Stimulated activated CD4-positive, alpha-beta T cell treated with anti-CD3 and anti-CD28 coated beads, Interleukin-1b, Interleukin-23, amount 100 ng/mL, for 24 hours (primary cell): ENCODE measurements at regions not wholly inside any gene's neighbourhood (a gene's known extent, or its start where the extent isn't known, plus 50 kb on each side); places are given as distances from the start of the nearest gene placed in this dataset.
"Not testable (repeated sequence)": the region's sequence is repeated elsewhere in the genome, so short reads cannot be mapped to it uniquely, and the experiment has no call there.

Experiments used
- DNase-seq, 4 experiments: peaks; one replicate each; pipeline ENCODE4 v3.0.0-alpha.2; 2020; ENCODE audit warnings: low read depth in 4 of 4, low spot score in 1 of 4

DNA sequence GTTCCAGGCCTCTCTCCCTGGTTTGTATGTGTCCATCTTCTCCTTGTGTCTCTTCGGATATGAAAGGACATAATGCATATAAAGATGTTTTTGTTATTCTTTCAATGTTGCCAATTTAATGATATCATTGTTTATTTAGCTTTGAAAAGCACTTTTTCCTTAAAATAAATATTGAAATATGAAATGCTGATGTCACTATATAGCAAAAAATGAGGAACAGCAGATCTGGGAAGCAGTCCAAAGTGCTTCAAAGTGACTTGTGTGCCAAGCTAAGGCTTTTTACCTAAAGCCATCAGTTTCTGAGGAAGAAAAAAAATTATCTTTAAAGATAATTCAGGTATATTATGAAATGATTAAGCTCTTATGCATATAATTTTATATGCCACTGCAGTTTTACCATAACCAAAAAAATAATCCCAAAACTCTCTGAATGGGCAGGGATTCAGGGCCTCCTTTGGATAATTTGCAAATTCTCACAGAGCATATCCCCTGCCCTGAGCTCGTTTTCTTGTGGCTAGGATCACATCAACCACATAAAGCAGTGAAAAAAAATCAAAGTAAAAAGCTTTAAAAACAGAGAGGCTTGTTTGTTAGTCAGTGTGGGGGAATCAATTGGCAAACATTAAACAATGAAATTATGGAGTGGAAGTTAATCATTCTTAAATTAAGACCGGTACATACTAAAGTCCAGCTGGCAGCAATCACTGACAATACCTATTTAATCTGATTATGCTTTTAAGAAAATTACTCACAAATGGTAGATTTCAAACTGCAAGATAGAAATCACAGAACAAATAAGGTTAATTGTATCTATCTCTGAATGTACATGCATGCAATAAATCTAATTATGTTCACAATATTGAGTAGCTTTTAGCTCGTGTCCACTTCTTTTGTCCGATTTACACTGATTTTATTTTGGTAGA is 1027.9 kb upstream of the ADGRB3 start:
- no peak for DNase-seq

DNA sequence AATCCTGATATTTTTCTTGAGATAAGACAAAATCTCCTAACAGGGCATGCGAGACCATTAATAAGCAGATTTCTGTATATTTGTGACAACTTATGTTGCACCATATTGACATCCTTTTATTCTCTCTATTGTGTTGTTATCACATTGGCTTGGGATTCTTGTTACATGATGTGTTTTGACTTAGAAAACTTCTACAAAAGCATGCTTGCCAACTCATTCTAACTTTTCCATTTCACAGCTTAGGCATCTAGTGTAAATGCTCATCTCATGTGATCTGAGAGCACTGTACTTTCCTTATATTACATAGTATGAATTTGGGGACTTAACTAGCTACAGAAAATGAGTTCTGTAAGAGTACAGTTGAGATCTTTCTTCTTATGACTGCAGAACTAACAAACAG is 1040.7 kb upstream of the ADGRB3 start:
- DNase-seq = no peak

DNA sequence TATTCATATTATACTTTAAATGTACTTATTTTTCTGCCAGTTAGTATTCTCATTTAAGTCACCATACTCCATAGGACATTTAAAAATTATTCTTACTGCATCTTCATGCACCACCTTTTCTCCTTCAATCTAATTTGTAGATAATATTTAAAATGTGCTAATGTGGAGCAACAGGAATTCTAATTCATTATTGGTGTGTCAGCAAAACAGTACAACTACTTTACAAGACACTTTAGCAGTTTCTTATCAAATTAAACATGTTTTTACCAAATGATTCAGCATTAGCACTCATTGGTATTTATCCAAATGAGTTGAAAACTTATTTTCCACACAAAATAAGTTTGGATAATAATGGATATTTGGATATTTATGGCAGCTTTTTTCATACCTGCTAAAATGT is 1041.8 kb upstream of the ADGRB3 start:
- DNase-seq = no peak

DNA sequence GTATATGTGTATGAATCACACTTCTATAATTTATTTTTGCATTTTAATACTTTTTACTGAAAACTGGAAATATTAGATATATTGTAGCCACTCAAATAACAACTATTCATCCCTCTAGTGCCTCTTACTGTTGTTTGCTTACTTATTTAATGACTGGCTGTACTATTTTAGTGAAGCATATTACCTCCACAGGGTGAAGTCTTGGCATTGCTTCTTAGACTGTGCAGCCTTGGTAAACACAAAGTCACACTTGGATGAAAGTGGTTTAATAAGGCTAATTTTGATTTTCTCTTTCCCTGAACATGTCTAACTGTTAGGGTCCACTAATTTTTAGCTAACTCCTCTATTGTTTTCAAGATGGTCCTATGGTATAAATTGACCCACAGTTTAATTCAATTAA is 1043.2 kb upstream of the ADGRB3 start:
- DNase-seq = no peak

DNA sequence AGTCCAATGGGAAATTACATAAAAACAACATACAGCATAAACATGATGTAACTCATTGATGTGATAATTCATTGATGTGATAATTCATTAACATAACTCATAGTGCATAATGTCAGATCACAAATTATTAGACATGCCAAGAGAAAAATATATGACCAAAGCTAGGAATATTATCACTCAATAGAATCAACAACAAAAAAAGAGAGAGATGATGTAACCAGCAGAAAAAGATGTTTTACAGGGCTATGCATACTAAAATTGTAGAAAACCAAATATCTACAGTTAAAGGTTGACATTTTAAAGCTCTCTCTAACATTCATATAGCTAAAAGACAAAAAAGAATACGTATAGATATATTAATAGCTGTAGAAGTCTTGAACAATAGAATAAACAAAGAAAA is 1067.2 kb upstream of the ADGRB3 start:
- no peak for DNase-seq

DNA sequence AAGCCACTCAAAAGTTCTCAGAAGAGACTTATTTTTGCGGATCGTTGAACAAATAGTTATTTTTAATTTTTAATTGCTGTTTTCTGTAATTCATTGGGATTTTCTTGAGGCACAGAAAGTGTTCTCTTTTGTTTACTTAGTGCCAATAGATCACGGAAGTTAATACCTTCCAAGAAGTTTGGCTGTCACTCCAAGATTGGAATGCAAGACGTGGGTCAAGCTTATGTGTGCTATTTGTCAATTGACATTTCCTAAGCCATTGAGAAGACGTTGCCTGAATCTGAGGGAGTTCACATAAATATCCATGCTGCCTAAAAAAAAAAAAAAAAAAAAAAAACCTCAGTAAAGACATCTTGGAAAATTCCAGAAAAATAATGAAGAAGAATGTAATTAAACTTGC is 1071.4 kb upstream of the ADGRB3 start:
- no peak for DNase-seq

DNA sequence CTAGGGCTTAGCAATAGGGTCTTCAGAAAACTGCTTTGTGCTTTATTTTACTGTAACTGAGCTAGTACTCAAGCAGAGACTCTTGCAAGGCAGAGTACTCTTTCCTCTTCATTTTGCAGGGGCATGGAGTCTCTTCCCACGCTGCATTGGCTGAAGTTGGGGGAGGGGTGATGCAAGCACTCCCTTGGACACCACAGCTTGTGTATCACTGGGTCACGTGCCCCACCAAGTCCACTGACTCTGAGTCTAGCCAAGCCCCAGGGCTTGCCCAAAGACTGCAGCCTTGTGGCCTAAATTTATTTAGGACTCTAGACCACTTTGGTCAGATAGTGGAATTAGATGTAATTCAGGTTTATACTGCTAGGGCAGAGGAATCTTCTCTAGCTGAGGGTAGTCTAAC is 1075.0 kb upstream of the ADGRB3 start:
- no peak for DNase-seq

DNA sequence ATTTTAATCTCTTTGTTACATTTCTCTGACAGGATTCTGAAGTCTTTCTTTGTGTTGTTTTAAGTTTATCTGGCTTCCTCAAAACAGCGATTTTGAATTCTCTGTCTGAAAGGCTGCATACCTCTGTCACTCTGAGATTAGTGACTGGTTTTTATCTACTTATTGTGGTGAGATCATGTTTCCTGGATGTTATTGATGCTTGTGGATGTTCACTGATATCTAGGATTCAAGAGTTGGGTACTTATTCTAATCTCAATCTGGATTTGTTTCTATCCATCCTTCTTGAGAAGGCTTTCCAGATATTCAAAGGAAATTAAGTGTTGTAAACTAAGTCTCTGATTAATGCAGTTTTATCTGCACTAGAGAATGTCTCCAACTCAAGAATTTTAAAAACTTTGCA is 1076.1 kb upstream of the ADGRB3 start:
- DNase-seq = no peak

DNA sequence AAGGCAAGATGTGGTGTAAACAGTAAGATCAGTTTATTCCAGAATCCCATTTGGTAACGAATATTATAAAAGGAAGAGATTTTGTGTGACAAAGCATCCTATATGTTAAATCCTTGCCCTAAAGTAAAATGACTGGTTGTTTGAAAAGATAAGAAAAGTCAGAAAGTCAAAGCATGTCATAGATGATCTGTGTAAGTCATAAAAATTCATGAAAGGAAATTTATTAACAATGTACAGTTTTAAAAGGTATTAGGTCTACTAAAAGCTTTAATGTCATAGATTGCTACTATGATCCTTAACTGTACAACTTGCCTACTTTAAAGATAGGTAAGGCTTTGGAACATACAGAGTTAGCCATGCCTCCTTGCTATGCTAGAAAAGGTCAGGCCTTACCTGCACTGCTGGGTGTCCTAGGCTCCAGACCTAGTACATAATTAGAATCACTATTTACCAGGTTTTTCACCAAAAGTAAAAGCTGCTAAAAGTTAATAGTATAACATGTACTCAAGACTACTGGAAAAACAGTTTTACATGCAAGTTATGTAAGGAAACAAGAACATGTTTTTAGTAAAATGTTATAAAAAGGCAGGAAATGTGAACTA is 1090.1 kb upstream of the ADGRB3 start:
- no peak for DNase-seq

DNA sequence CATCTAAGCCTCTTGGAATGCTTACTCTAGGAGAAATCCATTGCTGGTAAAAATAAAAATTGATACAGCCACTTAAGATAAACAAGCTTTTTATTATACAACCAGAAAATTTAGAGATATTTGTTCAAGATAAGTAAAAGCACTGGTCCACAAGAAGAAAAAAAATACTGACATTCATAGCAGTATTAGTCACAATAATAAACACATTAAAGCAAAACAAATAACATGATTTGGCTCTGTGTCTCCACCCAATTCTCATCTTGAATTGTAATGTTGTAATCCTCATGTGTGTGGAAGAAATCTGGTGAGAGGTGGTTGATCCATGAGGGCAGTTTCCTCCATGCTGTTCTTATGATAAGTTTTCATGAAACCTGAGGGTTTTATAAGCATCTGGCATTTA is 1093.5 kb upstream of the ADGRB3 start:
- DNase-seq = no peak

DNA sequence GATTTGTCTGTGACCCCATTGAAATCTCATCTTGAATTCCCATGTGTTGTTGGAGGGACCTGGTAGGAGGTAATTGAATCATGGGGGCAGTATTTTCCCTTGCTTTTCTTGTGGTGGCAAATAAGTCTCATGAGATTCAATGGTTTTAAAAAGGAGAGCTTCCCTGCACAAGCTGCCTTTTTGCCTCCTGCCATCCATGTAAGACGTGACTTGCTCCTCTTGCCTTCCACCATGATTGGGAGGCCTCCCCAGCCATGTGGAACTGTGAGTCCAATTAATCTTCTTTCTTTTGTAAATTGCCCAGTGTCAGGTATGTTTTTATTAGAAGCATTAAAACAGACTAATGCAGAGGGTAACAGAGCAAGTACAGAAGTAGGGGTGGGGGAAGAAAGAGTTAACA is 1097.0 kb upstream of the ADGRB3 start:
- no peak for DNase-seq

DNA sequence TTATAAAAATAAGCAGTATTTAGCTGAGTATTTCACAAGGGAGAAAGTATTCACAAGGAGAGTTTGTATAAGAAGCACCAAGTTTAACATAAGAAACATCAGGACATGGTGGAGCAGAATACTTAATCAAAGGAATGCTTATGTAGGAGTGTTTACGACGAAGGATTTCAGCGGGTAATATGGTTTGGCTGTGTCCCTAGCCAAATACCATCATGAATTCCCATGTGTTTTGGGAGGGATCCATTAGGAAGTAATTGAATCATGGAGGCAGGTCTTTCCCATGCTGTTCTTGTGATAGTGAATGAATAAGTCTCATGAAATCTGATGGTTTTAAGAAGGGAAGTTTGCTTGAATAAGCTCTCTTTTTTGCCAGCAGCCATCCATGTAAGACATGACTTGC is 1099.1 kb upstream of the ADGRB3 start:
- DNase-seq = no peak

DNA sequence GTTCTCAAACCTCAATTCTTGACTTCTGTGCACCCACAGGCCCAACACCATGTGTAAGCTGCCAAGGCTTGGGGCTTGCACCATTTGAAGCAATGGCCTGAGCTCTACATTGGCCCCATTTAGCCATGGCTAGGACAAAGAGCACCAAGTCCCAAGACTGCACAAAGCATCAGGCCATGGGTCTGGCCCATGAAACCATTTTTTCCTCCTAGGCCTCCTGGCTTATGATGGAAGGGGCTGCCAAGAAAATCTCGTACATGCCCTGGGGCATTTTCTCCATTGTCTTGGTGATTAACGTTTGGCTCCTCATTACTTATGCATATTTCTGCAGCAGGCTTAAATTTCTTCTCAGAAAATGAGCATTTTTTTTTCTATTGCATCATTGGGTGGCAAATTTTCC is 1128.7 kb upstream of the ADGRB3 start:
- no peak for DNase-seq

DNA sequence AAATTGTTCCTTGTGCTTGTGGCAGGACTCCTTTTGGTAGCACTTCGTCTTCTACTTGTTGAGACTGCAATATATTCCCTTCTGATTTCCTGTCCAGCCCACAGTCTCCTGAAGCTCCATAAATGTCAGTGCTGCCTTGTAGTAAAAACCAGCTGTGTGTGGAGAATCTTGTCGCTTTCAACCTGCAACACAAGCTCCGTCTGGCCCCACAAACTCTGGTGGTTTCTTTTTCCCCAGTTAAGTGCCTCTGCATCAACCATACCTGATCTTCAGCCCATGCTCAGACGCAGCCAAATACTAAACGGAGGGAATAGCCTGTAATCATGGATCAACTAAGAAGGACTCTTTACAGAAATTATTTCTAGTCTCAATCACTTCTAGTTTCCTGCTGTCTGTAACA is 1133.3 kb upstream of the ADGRB3 start:
- no peak for DNase-seq

DNA sequence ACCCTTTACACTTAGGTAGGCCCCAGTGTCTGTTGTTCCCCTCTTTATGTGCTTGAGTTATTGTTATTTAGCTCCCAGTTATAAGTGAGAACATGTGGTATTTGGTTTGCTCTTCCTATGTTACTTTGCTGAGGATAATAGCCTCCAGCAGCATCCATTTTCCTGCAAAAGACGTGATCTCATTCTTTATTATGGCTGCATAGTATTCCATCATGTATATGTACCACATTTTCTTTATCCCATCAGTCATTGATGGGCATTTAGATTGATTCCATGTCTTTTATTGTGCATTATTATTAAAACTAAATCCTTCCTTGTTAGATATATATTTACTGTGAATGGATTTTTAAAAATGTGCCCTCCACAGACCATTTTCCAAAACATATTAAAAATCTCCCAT is 1137.3 kb upstream of the ADGRB3 start:
- DNase-seq = no peak

DNA sequence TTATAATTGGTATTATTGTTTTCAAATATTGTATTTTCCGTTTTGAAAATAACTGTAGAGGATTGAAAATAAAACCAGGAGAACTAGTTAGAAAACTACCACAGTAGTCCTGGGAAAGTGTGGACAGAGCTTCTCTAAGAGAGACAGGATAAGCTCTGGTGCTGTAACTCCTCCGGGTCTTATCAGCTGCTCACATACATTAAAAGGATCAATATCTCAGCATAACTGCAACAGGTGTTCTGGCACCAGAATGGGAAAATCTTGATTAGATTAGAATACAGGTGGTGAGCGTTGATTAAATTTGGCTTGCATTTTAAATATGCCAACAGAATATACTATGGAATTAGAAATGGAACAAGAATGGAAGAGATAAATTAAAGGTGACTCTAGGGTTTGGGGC is 1138.9 kb upstream of the ADGRB3 start:
- no peak for DNase-seq

DNA sequence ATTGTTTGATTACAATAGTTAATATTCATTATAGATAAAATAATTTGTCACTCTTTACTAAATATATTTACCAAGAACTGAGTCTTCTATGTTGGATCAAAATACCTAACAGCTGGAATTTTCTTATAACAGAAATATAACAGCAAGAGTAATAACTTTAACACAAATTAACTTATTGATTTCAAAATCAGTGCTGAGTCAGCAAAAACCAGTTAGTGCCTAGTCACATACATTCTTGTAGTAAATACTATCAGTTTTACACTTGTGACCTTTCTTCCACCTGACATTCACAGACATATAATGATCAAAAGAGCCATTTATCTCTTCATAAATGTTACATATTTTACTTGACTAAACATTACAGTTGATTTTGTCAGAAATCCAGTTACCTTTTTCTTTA is 1141.4 kb upstream of the ADGRB3 start:
- no peak for DNase-seq

DNA sequence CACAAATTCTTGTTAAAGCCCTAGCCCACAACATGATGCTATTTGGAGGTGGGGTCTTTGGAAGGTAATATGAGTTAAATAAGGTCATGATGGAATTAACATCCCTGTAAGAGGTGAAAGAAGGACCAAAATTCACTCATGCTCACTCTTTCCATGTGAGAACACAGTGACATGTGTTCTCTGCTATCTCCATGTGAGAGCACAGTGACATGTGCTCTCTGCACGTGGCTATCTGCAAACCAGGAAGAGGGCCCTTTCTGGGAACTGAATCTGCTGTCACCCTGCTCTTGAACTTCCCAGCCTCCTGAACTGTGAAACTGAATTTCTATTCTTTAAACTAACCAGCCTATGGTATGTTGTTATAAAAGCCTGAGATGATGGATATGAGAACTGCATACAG is 1159.4 kb upstream of the ADGRB3 start:
- DNase-seq = no peak

DNA sequence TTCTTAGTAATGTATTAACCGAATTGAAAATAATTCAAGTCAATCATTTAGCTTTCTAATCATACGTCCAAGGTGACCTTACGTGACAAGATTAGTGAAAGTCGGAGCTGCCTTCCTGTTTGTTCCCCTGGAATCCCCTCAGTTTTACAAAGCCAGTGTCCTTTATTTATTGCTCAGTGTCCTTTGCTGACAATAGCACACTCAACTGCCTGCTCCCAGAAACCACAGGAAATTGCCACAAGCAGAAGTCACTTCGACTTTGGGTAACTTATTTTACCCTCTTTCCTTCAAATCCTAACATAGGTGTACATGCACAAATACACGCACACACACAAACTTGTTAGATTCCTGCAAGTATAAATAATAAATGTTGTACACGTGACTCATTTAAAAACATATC is 1167.7 kb upstream of the ADGRB3 start:
- no peak for DNase-seq

DNA sequence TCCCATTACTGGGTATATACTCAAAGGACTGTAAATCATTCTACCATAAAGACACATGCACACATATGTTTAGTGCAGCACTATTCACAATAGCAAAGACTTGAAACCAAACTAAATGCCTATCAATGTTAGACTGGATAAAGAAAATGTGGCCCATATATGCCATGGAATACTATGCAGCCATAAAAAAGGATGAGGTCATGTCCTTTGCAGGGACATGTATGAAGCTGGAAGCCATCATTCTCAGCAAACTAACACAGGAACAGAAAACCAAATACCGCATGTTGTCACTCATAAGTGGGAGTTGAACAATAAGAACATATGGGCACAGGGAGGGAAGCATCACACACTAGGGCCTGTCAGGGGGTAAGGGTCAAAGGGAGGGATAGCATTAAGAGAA is 1172.4 kb upstream of the ADGRB3 start:
- DNase-seq = not testable (repeated sequence)

DNA sequence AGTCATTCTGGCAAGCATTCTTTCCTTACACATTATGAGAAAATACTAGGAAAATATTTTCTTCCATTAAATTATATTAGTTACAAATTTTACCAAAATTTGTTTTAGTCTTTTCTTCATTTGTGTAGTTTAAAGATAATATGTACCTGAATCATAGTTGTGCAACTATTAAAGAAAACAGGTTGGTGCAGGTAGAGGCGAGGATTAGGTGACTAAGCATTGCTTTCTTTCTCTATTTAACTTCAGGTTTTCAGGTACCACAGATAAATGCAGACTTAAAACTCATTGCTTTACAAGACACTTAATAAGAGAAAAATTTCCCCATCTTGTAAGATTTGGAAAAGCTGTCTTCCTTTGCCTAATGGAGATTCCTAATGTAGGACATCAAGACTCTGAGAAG is 1175.5 kb upstream of the ADGRB3 start:
- no peak for DNase-seq

DNA sequence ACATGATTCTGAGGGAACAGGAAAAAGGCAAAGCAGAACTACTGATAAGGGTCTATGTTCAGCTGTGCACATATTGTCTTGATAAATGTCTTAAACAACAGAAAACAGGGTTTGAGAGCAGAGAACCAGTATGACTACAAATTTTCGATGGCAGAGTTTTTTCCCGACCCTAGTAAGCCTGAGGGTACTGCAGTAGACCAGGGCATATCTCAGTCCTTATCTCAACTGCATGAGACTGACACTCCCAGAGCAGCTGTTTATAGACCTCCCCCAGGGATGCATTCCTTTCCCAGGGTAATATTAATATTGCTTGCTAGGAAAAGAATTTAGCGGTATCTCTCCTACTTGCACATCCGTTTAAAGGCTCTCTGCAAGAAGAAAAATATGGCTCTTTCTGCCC is 1176.8 kb upstream of the ADGRB3 start:
- DNase-seq = no peak

DNA sequence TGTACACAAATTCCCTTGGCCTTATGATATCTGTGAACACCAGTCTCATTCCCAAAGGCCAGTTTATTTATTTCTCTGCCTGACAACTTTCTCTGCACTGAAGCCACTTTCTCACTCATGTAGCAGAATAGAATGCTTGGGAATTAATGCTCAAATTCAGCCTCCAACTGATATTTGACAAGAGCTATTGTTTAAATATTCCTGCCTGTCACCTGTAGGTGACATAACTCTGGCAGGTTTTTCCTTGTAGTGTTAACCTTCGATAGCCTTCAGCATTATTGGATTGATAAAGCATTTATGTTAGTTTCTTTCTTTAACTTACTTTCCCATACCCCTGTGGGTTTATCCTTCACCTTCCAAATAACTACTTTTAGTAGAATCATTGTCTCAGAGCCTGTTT is 1183.2 kb upstream of the ADGRB3 start:
- DNase-seq = no peak
